ENCODE measurements at regions not wholly inside any gene's neighbourhood (a gene's known extent, or its start where the extent isn't known, plus 50 kb on each side); places are given as distances from the start of the nearest gene placed in this dataset.

- no peak for TF ChIP-seq CTCF (IDR thresholded peaks at IDR 0.05)
- no peak for TF ChIP-seq USF2 (CRISPR knock-in tag; IDR thresholded peaks at IDR 0.05)
- no peak for TF ChIP-seq ZNF317 (CRISPR knock-in tag; IDR thresholded peaks at IDR 0.05; ENCODE audit: borderline replicate concordance, low read depth)
Observed at GRCh38 chr5:118174671-118175070, 813.7 kb downstream of the DTWD2 start.
